Kidney epithelial cell (primary cell): ENCODE measurements at regions not wholly inside any gene's neighbourhood (a gene's known extent, or its start where the extent isn't known, plus 50 kb on each side); places are given as distances from the start of the nearest gene placed in this dataset.

Experiments
- DNase-seq: peaks from one replicate; pipeline ENCODE4 v3.0.0-alpha.2; 2010; ENCODE audit warnings: low read depth
- H3K27me3 ChIP-seq: 2 replicates; pipeline ENCODE4 v1.6.0; 2011; ENCODE audit warnings: low read length; ENCODE audit not compliant: control insufficient read depth, insufficient read depth
- H3K36me3 ChIP-seq: 2 replicates; pipeline ENCODE4 v1.5.1; 2011; ENCODE audit warnings: low read length; ENCODE audit not compliant: control insufficient read depth, insufficient read depth
- H3K4me3 ChIP-seq: 2 replicates; pipeline ENCODE4 v1.5.1; 2011; ENCODE audit warnings: low read depth, mild to moderate bottlenecking, control low read depth, low read length
- CTCF ChIP-seq: IDR thresholded peaks from 2 replicates; pipeline ENCODE4 v1.5.1; 2011; ENCODE audit warnings: mild to moderate bottlenecking, moderate library complexity, low read length, control low read depth, inconsistent platforms; ENCODE audit not compliant: insufficient read depth, poor library complexity, severe bottlenecking

DNA sequence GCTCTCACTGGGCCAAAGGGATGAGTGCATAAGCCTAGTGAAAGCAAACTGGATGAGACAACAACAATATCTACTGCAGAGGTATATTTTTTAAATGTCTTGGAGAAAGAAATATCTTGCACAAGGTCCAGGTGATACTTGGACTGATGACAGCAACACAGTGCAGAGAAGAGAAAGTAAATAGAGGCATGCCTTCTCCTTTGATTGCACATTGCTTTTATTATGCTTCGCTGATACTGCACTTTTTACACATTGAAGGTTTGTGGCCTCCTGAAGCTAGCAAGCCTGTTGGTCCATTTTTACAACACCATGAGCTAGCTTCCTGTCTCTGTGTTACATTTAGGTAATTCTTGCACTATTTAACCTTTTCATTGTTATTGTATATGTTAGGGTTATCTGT is 189.0 kb upstream of the NDST3 start:
- no peak for DNase-seq
- TF ChIP-seq CTCF, result no peak
- no peaks in the 10 kb centered on the region for H3K36me3 ChIP-seq
- H3K27me3 ChIP-seq, result no peaks in the 10 kb centered on the region
- H3K4me3 ChIP-seq, result no peak overlapping the region

GRCh38 chr4:117847849-117848248 is 186.4 kb upstream of the NDST3 start:
- TF ChIP-seq CTCF, result no peak
- Histone ChIP-seq H3K27me3 (no peaks in the 10 kb centered on the region), H3K4me3 (no peak overlapping the region), H3K36me3 (no peaks in the 10 kb centered on the region)
- DNase-seq, result no peak

- DNase-seq, result no peak
- H3K27me3 ChIP-seq, result no peaks in the 10 kb centered on the region
- no peak for TF ChIP-seq CTCF
- no peaks in the 10 kb centered on the region for H3K36me3 ChIP-seq
- H3K4me3 ChIP-seq, result no peak overlapping the region
Observed at GRCh38 chr4:117868201-117868600, 166.1 kb upstream of the NDST3 start.

DNA sequence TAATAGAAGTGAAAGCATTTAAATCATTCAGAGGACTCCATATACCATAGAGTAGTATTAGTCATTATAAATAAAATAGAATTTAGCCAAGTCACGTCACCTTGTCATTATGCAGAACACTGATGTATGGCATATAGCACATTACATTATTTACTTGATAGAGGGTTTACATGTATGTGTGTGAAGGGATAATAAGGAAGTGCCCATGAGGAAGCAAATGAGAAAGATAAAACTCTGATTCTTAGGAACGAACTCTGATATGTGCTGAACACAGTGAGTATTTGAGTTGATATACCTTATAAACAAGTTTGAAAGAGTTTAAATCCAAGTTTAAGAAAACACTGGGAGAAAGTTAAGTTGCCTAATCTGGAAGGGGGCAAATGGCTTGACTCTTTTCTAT is 160.5 kb upstream of the NDST3 start:
- H3K4me3 ChIP-seq, result no peak overlapping the region
- H3K27me3 ChIP-seq, result no peaks in the 10 kb centered on the region
- no peak for DNase-seq
- no peak for TF ChIP-seq CTCF
- no peaks in the 10 kb centered on the region for H3K36me3 ChIP-seq

DNA sequence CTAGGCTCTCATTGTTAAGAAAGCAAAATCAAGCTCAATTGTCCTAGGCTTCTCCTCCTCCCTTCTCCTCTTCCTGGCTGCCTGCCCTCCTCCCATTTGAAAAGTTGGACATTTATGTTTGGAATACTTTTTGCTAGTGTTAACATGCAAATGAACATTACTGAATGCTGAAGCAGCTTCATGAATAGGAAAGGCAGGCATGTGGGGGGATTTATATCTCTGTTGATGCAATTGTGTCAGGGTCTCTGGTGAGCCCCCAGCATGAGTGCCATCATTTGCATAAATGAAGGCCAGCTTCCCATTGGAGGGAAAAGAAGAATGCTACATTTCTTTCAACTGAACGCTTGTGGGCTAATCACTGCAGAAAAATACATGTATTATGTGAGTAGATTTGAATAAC is 160.1 kb upstream of the NDST3 start:
- no peak overlapping the region for H3K4me3 ChIP-seq
- no peak for DNase-seq
- no peak for TF ChIP-seq CTCF
- H3K36me3 ChIP-seq, result no peaks in the 10 kb centered on the region
- no peaks in the 10 kb centered on the region for H3K27me3 ChIP-seq

GRCh38 chr4:117889978-117890377 is 144.3 kb upstream of the NDST3 start:
- no peaks in the 10 kb centered on the region for H3K36me3 ChIP-seq
- no peak for DNase-seq
- no peak for TF ChIP-seq CTCF
- H3K27me3 ChIP-seq, result no peaks in the 10 kb centered on the region
- H3K4me3 ChIP-seq, result no peak overlapping the region
